ENCODE measurements at regions not wholly inside any gene's neighbourhood (a gene's known extent, or its start where the extent isn't known, plus 50 kb on each side); places are given as distances from the start of the nearest gene placed in this dataset.

DNA sequence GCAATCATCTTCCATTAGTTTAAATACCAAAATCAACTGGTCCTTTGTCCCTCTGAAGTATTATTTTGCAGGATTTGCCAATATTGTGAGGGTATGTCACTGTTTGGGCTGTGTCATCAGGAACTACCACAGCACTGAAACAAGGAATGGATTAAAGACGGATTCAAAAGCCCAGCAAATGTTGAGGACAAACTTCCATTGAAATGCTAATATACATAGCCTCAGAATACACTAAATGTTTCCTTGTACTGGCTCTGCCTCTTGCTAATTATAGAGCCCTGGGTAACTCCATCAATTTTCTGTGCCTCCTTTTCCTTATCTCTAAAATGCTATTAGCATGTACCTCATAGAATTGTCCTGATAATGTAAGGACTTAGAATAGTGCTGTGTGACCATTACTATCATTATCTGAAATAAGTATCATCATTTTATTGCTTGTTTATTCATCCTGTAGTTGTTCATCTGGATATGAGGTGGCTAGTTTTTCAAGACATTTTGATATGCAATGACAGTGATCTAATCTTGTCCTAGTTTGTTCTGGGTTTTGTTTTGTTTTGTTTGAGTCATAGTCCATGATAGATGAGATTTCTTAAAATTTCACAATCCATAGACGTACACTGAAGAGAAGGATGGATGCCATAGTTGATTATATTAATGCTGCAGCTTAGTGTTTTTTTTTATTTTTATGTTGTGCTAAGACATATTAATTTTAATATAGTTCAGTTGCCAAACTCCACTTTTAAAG is 333.4 kb upstream of the KCNH7 start:
- TF ChIP-seq, protein P1, sequence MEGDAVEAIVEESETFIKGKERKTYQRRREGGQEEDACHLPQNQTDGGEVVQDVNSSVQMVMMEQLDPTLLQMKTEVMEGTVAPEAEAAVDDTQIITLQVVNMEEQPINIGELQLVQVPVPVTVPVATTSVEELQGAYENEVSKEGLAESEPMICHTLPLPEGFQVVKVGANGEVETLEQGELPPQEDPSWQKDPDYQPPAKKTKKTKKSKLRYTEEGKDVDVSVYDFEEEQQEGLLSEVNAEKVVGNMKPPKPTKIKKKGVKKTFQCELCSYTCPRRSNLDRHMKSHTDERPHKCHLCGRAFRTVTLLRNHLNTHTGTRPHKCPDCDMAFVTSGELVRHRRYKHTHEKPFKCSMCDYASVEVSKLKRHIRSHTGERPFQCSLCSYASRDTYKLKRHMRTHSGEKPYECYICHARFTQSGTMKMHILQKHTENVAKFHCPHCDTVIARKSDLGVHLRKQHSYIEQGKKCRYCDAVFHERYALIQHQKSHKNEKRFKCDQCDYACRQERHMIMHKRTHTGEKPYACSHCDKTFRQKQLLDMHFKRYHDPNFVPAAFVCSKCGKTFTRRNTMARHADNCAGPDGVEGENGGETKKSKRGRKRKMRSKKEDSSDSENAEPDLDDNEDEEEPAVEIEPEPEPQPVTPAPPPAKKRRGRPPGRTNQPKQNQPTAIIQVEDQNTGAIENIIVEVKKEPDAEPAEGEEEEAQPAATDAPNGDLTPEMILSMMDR (IDR thresholded peaks at IDR 0.05) = no peak
- TF ChIP-seq POLR2A (IDR thresholded peaks at IDR 0.05) = no peak
